ENCODE measurements at regions not wholly inside any gene's neighbourhood (a gene's known extent, or its start where the extent isn't known, plus 50 kb on each side); places are given as distances from the start of the nearest gene placed in this dataset.

DNA sequence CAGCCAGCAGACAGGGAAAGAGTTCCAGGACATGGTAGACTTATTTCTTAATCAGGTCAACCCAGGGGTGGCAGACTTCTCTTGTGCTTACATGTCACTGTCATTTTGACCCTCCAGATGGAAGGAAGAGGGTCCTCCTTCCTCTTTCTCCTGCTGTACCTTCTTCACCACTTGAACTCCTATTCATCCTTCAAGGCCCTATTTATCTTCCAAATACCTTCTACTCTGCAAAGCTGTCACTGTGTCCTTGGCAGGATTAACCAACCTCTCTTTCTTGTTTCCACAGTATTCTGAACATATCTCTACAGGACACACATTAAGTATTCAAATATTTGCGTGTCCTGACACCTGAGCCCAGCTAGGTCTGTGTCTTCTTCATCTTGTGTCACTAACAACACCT, 163.1 kb downstream of the DICER1 start:
- no peak for DNase-seq

DNA sequence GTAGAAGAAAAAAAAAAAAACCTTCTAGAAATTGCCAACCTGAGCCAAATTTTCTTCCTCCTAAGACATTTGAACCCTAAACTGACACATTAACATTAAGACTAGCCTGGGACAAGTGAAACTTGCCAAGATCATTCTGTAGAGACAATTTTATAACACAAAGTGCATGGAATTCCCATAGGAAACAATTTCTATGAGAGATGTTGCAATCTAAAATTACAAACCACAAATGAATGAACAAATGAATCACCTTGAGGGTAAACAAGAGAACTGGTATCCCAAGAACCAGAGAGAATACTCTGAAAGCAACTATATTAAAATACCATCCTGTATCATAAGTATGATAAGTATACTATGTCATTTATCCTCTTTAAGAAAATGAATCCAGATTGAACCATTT, 165.3 kb downstream of the DICER1 start:
- no peak for DNase-seq

DNA sequence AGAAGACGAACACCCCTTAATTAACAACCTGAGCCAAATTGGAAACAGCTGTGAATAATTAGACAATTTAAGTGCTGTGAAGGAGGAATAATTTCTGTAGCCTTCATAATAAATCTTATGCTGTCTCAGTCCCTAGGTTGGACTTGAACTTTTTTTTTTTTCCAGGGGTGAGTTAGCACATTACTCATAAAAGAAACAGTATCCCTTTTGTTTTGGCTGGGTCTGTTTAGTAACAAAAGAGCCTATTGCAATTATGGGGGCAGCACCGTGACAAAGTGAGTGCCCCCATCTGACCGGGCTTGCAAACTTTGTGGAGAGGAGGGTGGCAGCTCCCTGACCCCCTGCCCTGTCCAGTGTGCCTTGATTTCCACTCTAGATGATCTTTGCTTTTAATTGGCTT, 167.4 kb downstream of the DICER1 start:
- DNase-seq: no peak

DNA sequence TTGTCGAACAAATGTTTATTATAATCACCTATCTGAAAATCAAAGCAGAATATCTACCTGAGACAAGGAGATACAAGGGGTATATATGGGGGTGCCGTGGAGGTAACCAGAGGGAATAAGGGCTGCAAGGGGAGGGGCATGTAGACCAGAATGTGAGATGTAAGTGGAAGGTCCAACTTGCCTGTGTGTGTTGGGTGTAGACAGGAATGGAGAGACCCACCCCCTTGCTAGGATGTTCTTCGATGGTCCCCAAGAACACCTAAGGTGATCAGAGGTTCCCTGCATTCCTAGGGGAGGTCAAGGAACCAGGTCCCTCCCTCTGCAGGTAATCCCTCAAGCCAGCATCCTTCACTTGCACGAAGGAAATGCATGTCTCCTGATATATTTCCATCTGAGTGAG, 167.9 kb downstream of the DICER1 start:
- DNase-seq: no peak

DNA sequence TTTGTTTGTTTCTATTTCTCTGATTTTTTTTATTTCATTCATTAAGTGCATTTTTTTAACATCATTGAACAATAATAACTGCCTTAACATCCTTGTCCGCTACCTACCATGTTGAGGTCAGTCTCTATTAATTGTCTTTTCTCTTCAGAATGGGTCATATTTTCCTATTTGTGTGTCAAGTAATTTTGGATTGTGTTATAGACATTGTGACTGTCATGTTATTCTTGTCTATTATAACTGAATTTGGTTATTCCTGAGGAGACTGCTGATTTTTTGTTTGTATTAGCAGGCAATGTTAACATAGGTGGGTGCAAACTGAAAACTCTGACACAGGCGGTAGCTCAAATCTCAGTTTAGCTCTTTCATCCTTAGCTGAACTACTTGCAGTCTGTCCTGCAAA, 169.9 kb downstream of the DICER1 start:
- no peak for DNase-seq

DNA sequence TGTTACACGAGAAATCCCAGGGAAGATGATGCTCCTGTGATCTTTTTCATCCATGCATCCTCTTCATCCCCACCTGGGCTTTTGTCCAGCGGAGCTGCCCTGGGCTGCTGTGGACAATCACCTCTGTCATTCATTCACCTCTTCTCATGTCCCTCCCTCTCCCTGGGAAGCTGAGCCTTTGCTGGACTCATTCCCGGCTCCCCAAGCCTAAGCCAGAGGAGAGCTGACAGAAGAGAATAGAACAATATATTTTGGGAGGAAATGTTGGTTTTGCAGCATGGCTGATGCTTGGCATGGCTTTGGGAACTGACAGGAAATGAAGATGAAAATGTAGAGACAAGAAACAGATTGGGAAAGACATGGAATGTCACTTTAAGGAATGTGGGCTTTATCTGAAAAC, 177.4 kb downstream of the DICER1 start:
- no peak for DNase-seq

DNA sequence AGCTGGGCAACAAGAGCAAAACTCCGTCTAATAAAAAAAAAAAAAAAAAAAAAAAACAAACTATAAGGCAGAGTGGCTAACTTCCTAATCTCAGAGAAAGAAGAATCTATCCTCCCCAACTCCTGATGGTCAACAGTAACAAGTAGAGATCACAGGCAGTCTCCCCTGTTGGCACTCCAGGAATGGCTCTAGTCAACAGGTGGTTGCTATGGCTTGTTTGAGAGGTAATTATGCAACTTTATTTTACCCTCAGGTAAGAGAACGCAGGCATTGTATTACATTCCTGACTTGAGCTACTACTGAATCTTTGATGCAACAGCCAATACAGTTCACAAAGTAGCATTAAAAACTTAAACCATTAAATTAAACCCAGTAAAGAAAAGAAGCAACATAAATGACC, 180.3 kb downstream of the DICER1 start:
- no peak for DNase-seq

DNA sequence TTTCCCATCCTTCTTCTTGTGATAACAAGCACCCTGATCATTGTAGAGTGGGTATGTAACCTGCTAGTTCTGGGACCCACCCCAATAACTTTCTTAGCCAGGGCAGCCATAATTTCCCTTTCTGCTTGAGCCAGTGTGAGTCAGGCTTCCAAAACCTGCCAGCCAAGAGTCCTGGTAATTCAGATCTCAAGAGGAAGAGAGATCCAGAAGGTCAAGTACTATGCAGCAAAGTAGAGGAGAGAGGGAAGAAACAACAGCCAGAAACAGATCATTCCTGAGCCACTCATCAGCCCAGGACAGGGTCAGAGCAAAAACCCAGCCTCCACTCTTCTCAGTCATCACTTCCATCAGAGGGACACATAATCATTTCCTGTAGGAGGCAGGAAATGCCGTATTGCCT, 182.0 kb downstream of the DICER1 start:
- DNase-seq: no peak

DNA sequence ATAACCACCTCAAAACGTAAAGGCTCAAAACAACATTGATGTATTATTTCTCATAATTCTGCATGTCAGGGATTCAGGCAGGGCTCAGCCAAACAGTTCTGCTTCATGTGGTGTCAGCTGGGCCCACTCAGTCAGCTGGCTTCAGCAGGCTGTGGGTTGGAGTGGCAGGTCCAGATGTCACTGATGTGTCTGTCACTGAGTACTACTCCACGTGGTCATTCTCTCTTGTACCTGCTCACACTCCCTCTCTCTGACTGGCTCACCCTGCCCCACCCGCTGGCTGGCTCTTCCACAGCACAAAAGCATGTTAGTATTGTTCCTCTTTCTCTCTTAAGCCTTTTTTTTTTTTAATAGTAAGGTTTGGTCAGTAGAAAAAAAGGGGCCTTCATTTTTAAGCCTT, 182.4 kb downstream of the DICER1 start:
- DNase-seq: no peak

DNA sequence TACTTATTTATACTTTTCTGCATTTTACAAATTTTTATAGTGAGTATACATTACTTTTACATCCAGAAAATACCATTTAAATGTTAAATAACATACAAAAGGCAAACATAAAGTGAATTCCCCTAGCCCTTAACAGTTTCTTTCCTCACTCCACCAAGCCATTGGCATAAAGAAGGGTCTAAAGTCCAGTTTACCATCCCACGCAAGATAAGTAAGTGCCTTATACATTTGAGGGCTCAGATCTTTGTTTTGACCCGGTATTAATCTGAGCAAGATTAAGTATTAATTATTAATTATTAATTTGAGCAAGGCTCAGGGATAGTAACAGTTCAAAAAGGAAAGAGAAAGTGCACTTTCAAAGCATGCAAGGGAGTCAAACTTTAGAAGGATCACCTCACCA, 182.9 kb downstream of the DICER1 start:
- DNase-seq: no peak

DNA sequence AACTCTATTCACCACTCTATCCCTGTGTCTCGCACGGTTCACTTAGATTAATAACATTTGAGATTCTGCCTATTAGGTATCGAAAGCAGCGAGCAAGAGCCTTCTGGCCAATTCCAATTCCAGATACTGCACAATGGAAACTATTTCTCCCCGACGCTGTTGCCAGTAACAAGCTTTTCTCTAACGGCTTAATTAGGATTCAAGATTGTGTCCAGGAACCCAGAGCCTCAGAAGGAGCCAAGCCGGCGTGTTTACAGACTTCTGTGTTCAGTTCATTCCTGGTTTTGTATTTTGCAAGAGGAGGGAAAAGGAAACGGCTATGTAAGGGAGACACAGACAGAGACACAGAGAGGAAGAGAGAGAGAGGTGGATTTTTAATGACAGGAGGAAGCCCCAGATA, 185.6 kb downstream of the DICER1 start:
- no peak for DNase-seq

DNA sequence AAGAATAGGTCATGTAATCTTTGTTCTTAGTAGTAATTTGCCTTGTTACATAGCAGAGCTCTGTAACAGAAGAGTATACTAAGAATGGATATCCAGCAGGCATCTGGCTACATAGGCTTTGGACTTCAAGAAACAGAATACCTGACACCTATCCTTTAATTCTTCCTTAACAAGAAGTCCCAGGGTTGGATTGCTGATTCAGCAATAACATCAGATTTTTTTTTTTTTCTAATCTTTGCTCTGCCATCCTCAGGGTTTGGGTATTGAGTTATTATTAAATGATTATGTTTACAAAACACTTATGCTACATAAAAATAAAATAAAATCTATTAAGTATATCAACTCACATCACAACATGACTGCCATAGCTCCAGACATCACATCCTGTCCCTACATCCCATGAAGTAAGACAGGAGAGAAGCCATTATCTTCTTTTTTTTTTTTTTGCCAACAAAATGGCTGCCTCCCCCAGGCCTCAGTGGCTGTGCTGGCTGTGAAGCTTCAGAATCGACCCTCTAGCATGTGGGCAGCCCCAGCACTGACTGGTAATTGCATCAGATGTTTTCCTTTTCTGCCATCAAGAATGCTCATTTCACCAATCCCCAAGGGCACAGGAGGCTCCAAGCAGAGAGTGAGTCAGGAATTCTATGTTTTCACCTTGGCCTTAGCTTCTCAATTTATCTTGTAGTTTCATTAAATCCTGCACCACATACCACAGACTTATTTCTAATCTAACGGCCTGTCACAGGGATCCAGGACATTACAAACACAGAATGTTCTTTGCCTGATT, 186.2 kb downstream of the DICER1 start:
- DNase-seq: no peak

DNA sequence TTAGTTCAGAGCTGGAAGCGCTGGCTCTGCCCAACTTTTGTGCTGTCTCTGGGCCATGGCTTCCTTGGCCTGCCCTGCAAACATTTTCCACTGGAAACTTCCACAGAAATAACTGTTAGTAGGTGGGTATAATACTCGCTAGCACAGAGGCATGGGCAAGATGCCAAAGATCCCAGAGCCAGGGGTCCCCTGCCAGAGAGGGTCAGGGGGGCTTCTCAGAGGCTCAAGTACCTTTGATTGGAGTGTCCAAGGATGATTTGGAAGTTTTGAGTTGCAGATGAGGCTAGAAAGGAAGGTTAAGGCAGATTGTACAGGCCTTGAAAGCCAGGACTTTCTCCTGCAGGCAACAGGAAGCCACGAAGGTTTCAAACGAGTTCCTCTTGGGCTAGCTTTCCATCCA, 187.6 kb downstream of the DICER1 start:
- DNase-seq: no peak

DNA sequence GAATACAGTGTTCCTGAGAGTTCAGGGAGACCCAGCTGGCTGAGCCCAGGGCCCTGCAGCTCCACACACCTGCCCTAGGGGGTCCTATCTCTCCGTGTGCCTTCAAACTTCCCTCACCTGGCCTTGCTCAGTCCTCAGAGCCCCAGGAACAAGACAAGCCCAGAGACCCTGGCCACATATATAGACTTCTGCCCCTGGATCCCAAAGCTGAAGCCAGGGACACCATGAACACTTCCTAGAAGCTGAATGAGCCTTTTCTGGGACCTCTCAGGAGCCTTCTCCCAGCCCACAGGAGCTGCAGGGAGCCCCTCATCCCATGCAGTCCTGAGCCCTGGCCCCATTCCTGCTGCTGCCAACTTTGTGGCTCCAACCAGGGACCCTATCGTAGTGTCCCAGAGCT, 190.5 kb downstream of the DICER1 start:
- DNase-seq: no peak

DNA sequence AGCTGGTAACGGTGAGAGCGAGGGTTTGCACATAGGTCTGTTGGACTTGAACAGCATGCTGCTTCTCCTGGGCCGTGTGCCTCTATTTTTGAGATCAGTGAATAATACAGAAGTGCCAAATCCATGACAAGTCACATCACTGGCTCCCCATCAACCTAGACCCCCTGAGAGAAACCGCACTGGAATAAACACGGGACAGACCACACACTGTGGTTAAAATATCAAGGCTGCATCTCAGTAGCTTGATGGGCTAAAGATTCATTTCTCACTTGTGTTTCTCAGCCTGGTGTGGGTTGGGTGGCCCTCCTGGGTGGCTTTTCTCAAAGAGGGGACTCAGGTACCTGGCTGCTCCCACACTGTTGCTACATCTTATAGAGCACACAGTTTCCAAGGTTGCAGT, 191.0 kb downstream of the DICER1 start:
- DNase-seq: no peak

DNA sequence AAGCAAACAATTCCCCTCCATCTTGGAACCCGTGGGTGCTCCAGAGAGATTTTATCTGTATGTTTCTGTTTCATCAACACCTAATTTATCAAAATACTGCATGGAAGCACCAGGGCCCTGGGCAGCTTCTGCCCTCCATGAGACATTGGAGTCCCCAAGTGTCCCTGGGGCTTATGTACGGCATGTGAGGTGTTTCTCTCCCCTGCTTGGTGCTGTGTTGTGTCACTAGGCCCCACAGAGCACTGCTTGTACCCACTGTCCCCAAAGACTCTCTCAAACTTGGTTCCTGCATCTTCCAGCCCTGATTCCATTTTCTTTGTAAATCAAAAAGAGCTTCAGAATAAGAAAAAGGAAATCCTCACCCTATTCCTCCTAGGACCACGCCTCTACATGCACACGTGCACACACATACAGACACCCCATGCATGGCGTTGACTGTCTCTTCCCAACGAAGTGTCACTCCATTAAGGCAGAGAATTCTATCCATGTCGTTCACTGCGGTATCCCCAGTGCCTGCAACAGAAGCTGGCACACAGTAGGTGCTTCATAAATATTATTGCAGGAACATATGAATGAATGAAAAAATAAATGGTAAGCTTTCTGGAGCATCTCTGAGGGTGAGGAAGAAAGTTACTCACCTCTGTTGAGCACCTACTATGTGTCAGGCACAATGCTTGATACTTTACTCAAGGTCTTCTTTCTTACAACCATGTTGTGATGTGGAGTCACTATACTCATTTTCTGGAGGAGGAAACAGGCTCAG, 191.6 kb downstream of the DICER1 start:
- no peak for DNase-seq

DNA sequence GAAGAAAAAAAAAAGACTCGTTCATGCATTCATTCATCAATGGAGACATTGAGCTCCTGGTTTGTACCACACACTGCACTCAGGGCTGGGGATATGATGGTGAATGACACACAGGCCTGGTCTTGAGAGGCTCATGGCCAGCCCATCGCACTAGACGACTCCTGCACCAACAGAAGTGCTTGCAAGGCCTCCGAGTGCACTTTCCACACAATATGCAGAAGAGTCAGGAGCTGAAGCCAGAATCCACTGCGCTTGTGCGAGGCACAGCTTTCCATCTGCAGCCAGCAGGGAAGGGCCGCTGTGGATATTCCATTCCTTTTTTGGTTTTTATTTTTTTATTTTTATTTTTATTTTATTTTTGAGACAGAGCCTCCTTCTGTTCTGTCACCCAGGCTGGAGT, 192.4 kb downstream of the DICER1 start:
- no peak for DNase-seq

DNA sequence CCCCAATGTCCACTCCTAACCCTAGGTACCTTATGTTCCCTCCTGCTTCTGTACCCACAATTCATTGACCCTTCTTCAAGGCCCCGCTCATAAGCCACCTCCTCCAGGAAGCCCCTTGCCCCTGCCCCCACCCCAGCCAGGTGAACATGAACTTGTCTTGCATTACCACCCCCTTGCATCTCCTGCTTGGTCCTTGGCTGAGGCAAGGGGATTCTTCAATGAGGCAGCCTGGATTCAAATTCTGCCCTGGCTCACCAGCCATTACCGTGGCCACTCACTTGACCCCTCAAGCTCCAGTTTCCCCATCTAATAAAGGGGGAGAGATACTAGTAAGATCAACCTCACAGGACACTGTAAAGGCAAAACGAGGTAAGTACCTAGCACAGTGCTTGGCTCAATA, 193.1 kb downstream of the DICER1 start:
- no peak for DNase-seq

DNA sequence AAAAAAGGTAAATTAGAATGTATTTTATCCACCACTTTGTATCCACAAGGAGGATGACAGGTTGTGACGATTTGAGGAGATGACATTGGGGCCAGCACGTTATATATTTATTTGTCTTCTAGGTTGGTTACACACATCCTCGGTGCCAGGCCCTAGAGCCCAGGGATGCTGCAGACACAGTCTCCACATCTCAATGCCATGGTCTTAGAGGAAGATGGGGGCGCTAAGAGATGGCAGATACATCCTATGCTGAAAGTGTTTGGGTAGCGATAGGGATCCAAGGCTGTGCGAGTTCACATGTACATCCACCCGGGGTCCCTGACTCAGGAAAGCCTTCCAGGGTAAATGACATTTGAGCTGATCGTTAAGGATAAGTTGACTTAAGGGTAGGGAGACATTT, 193.1 kb upstream of the GSC start:
- no peak for DNase-seq

DNA sequence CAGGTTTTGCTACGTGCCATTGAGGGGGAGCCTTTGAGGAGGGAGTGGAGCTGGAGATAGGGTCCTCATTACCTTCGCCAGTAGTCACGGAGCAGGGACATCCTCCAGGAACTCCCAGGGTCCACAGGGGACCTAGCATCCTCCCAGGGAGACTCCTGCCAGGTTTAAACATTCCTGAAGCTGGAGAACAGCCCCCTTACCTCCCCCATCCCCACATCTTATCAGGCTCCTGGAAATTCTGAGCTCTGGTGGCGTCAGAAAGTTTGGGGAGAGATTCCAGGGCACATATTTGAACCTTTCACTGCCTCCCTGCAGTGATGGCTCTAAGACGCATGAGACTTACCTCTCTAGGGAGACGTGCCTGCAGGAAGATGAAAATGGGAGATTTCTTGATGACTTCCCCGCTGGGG, 192.3 kb upstream of the GSC start:
- no peak for DNase-seq

DNA sequence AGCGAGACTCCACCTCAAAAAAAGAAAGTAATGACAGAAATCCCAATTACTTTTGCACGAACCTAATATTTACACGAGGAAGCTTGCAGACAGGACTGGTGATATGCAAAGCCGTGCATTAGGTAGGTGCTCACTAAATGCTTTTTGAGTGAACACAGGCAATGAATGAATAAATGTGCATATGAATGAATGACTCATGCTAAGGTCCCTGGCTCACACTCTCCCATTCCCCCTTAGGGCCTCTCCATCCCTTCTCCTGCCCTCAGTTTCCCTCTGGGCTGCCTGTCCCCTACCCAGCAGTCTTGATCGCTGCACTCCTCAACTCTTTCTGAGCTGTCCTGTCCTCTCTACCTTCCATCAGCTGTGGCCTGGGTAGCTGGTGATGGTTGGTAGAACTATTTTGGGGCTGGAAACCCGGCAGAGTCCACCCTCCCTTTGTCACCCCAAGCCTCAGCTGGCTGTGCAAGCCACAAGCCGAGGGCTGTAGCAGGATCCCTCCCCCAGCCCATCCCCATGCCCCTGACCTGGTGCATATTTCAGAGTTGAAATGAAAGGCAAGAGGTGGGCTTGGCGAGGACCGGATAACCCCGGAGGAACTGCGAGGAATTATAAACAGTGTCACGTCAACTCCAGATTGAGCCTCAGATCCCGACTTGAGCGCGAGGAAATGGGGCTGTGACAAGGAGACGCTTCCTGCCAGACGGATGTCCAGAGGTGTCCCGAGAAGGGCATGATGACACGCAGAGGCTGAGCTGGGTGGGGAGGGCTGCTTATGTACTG, 191.7 kb upstream of the GSC start:
- no peak for DNase-seq

DNA sequence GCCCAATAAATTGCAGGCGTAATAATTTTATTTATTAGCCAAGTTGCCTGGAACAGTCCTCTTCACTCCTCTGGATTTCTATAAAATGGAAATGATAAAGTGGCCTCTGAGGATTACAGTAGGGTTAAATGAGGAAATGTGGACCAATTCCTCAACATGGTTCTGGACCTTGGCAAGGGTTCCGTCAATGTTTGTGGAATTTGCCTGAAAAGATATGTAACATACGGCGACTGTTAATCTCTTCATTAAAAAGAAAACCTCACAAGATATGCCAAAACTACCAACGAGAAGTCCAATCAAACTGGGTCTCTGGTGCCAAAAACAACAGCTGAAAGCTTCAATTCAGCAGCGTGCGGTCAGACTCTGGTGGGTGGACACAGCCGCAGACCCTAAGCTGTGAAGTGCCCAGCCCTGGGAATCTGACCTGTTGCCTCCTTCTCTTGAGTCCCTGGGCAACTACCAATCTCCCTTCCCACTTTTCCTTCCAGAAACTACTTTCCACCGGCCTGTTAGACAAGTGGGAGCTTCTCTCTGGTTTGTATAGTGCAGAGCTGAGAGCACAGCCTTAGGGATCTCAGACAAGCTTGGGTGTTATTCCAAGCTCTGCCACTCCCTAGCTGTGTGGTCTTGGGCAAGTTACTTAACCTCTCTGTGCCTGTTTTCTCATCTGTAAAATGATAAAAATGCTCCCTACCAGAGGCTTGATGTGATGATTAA, 190.5 kb upstream of the GSC start:
- DNase-seq: no peak

DNA sequence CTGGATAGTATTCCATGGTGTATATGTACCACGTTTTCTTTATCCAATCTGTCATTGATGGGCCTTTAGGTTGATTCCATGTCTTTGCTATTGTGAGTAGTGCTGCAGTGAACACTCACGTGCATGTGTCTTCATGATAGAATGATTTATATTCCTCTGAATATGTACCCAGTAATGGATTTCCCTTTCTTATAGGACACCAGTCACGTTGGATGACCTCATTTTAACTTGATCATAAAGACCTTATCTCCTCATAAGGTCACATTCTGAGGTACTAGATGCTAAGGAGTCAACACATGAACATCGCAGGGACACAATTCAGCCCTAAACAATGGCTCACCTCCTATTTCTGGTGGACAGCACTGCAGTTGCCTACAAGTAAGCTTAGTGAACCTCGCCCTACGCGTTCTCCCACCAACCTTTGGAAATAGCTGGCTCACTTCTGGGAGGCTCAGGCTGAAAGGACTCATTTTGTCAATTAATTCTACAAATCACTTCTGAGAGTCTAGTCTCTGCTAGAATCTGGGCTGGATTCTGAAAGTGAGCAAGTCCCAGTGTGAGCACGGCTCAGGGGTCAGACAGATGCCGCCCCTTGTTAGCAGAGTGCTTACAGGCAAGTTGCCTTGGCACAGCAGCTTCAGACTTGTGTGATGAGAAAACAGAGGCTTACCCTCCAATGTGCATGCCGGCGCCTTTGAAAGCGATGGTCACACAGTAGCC, 183.8 kb upstream of the GSC start:
- DNase-seq: no peak
